GM18909 (cell line): ENCODE measurements at regions not wholly inside any gene's neighbourhood (a gene's known extent, or its start where the extent isn't known, plus 50 kb on each side); places are given as distances from the start of the nearest gene placed in this dataset.

Source experiments
- ATAC-seq: cut with Tn5 transposase; IDR thresholded peaks from one replicate; pipeline ENCODE4 v1.9.1; 2021; ENCODE audit warnings: mild to moderate bottlenecking; ENCODE audit not compliant: unreplicated experiment, poor library complexity

- ATAC-seq, result no peak
These were observed 1423.6 kb downstream of the AACS start for GRCh38 chr12:126488806-126489205.

- ATAC-seq, result no peak
These were observed 1426.9 kb downstream of the AACS start for GRCh38 chr12:126492181-126492580.

- ATAC-seq, result no peak
These were observed 1428.3 kb downstream of the AACS start for GRCh38 chr12:126493366-126494108.

- no peak for ATAC-seq
These were observed 1431.0 kb downstream of the AACS start for GRCh38 chr12:126496201-126496600.

GRCh38 chr12:126506426-126507182, 1441.4 kb downstream of the AACS start:
- ATAC-seq, result no peak

GRCh38 chr12:126507231-126507630, 1442.0 kb downstream of the AACS start:
- ATAC-seq, result no peak

GRCh38 chr12:126509572-126509971, 1444.3 kb downstream of the AACS start:
- no peak for ATAC-seq

GRCh38 chr12:126510630-126511029, 1445.4 kb downstream of the AACS start:
- no peak for ATAC-seq

- no peak for ATAC-seq
These were observed 1448.0 kb downstream of the AACS start for GRCh38 chr12:126512916-126513913.

GRCh38 chr12:126518596-126519200, 1453.5 kb downstream of the AACS start:
- ATAC-seq, result no peak

GRCh38 chr12:126519833-126520232, 1454.6 kb downstream of the AACS start:
- ATAC-seq, result no peak

GRCh38 chr12:126523891-126524290, 1458.7 kb downstream of the AACS start:
- ATAC-seq, result no peak

GRCh38 chr12:126534495-126534894, 1469.3 kb downstream of the AACS start:
- no peak for ATAC-seq

- no peak for ATAC-seq
These were observed 1469.7 kb downstream of the AACS start for GRCh38 chr12:126534942-126535341.

- no peak for ATAC-seq
These were observed 1470.7 kb downstream of the AACS start for GRCh38 chr12:126535971-126536370.

- ATAC-seq, result no peak
These were observed 1472.8 kb downstream of the AACS start for GRCh38 chr12:126537961-126538530.

- no peak for ATAC-seq
These were observed 1473.7 kb downstream of the AACS start for GRCh38 chr12:126538888-126539287.

GRCh38 chr12:126545411-126545810, 1480.2 kb downstream of the AACS start:
- ATAC-seq, result no peak

- ATAC-seq, result no peak
These were observed 1482.7 kb downstream of the AACS start for GRCh38 chr12:126547905-126548304.

GRCh38 chr12:126551869-126552268, 1486.6 kb downstream of the AACS start:
- ATAC-seq, result no peak
